ENCODE measurements at regions not wholly inside any gene's neighbourhood (a gene's known extent, or its start where the extent isn't known, plus 50 kb on each side); places are given as distances from the start of the nearest gene placed in this dataset.

DNA sequence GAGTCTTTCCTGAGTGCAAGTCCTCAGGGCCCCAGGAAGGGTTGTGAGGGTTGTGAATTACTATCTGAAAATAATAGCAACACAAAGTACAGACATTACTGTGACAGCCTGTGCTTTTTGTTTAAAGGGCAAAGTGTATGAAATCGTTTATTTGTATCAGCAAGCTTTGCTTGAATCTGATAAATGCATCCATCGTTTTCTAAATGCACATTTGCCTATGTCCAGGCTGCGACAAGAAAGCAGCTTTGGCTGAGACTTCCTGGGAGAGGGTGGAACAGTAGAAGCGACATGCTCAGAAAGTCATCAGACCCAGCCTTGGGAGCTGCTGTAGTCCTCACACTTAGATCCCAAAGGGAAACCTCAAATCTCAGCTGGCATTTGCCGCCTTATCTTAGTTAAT lies 524.2 kb upstream of the SALL3 start:
- TF ChIP-seq CTCF (IDR thresholded peaks at IDR 0.05) (no peak), POLR2A (IDR thresholded peaks at IDR 0.05) (no peak)
